Smooth muscle cell (in vitro differentiated cells): ENCODE measurements at regions not wholly inside any gene's neighbourhood (a gene's known extent, or its start where the extent isn't known, plus 50 kb on each side); places are given as distances from the start of the nearest gene placed in this dataset.

ENCODE experiments used
- DNase-seq: peaks from one replicate; lab custom pipeline; 2025; ENCODE audit not compliant: unreplicated experiment; lab: John Stamatoyannopoulos, UW
- H2AFZ ChIP-seq: fragments of 200-600 bp; sonication (generic); 2 replicates; pipeline ENCODE4 v1.6.0; 2016; ENCODE audit warnings: antibody characterized with exemption, low read depth, mild to moderate bottlenecking
- H3F3A ChIP-seq: fragments of 200-600 bp; sonication (generic); 2 replicates; pipeline ENCODE4 v1.6.0; 2017; ENCODE audit warnings: antibody characterized with exemption, low read depth
- H3K27ac ChIP-seq: fragments of 200-600 bp; sonication (generic); 2 replicates; pipeline ENCODE4 v1.5.1; 2016; ENCODE audit warnings: low read depth, mild to moderate bottlenecking
- H3K27me3 ChIP-seq: fragments of 200-600 bp; sonication (generic); 2 replicates; pipeline ENCODE4 v1.6.1; 2016; ENCODE audit warnings: low read depth, mild to moderate bottlenecking
- H3K36me3 ChIP-seq: fragments of 200-600 bp; sonication (generic); 2 replicates; pipeline ENCODE4 v1.5.1; 2016; ENCODE audit warnings: low read depth
- H3K4me1 ChIP-seq: fragments of 200-600 bp; sonication (generic); 2 replicates; pipeline ENCODE4 v1.5.1; 2016; ENCODE audit warnings: low read depth
- H3K4me2 ChIP-seq: fragments of 200-600 bp; sonication (generic); 2 replicates; pipeline ENCODE4 v1.6.0; 2016; ENCODE audit warnings: mild to moderate bottlenecking
- H3K4me3 ChIP-seq: fragments of 200-600 bp; sonication (generic); 2 replicates; pipeline ENCODE4 v1.5.1; 2016; ENCODE audit warnings: mild to moderate bottlenecking
- H3K79me2 ChIP-seq: fragments of 200-600 bp; sonication (generic); 2 replicates; pipeline ENCODE4 v1.6.0; 2016; ENCODE audit warnings: low read depth, mild to moderate bottlenecking
- H3K9ac ChIP-seq: fragments of 200-600 bp; sonication (generic); 2 replicates; pipeline ENCODE4 v1.6.0; 2016; ENCODE audit warnings: low read depth
- H3K9me3 ChIP-seq: fragments of 200-600 bp; sonication (generic); replicated peaks from 2 replicates; pipeline ENCODE4 v1.5.1; 2016; ENCODE audit warnings: low read depth
- H4K20me1 ChIP-seq: fragments of 200-600 bp; sonication (generic); 2 replicates; pipeline ENCODE4 v1.6.0; 2016; ENCODE audit warnings: low read depth
- WGBS: methylation state at CpG from one replicate; pipeline ENCODE4 v1.1.7; 2016; ENCODE audit warnings: low lambda C conversion rate; 5-methylcytosine and 5-hydroxymethylcytosine counted together
- TF ChIP-seq, protein P1 (sequence below): fragments of 200-600 bp; sonication (generic); IDR thresholded peaks from 2 replicates; pipeline ENCODE4 v1.5.1; 2017; ENCODE audit warnings: borderline replicate concordance, mild to moderate bottlenecking, antibody characterized with exemption; ENCODE audit not compliant: insufficient read depth, poor library complexity, severe bottlenecking

DNA sequence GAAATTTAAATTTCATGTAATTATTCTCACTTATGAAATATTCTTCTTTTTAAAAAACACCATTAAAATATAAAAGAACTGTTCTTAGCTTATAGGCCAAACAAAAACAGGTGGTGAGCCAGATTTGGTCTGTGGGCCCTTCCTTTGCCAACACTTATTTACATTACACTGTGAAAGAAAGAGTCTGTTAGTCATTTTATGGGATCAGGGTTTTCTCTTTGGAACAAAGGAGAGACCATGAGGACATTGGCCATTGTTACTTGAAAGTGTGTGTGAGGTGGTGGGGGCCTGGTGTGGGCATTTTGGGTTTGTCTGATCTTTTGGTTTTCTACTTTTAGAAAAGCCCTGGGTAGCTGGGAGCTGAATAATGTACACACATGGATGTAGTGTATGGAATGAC, 62.7 kb downstream of the TTC6 start:
- Histone ChIP-seq H3K9me3 (peaks cover 4% of the 10 kb centered on the region), H3K4me2 (no peak overlapping the region), H3K27ac (no peak overlapping the region), H3K79me2 (no peaks in the 10 kb centered on the region), H3K36me3 (no peaks in the 10 kb centered on the region), H4K20me1 (no peaks in the 10 kb centered on the region), H3K9ac (no peak overlapping the region), H3K27me3 (no peaks in the 10 kb centered on the region), H3K4me3 (no peak overlapping the region), H3F3A (no peaks in the 10 kb centered on the region), H2AFZ (no peak overlapping the region), H3K4me1 (no peaks in the 10 kb centered on the region)
- TF ChIP-seq, protein P1, sequence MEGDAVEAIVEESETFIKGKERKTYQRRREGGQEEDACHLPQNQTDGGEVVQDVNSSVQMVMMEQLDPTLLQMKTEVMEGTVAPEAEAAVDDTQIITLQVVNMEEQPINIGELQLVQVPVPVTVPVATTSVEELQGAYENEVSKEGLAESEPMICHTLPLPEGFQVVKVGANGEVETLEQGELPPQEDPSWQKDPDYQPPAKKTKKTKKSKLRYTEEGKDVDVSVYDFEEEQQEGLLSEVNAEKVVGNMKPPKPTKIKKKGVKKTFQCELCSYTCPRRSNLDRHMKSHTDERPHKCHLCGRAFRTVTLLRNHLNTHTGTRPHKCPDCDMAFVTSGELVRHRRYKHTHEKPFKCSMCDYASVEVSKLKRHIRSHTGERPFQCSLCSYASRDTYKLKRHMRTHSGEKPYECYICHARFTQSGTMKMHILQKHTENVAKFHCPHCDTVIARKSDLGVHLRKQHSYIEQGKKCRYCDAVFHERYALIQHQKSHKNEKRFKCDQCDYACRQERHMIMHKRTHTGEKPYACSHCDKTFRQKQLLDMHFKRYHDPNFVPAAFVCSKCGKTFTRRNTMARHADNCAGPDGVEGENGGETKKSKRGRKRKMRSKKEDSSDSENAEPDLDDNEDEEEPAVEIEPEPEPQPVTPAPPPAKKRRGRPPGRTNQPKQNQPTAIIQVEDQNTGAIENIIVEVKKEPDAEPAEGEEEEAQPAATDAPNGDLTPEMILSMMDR: no peak
- no peak for DNase-seq

DNA sequence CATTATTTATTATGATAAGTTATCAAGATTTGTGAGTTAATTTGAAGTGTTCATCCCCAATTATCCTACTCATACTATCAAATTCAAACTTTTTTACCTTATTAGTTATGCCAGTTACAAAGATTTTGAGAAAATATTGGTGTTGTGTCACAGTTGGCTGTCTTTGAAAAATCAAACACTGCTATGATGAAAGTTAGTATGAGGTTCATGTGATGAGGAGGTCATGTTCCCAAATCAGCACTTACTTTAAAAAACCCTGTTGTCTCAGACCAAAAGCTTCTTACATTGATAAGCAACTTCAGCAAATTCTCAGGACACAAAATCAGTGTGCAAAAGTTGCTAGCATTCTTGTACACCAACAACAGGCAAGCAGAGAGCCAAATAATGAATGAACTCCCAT, 68.1 kb downstream of the TTC6 start:
- Histone ChIP-seq H2AFZ (no peak overlapping the region), H3K27ac (no peak overlapping the region), H3K27me3 (no peaks in the 10 kb centered on the region), H3K36me3 (no peaks in the 10 kb centered on the region), H4K20me1 (no peaks in the 10 kb centered on the region), H3F3A (no peaks in the 10 kb centered on the region), H3K4me2 (no peak overlapping the region), H3K9me3 (peaks cover 4% of the 10 kb centered on the region), H3K4me1 (no peaks in the 10 kb centered on the region), H3K9ac (no peak overlapping the region), H3K79me2 (no peaks in the 10 kb centered on the region), H3K4me3 (no peak overlapping the region)
- TF ChIP-seq, protein P1: no peak
- no peak for DNase-seq

DNA sequence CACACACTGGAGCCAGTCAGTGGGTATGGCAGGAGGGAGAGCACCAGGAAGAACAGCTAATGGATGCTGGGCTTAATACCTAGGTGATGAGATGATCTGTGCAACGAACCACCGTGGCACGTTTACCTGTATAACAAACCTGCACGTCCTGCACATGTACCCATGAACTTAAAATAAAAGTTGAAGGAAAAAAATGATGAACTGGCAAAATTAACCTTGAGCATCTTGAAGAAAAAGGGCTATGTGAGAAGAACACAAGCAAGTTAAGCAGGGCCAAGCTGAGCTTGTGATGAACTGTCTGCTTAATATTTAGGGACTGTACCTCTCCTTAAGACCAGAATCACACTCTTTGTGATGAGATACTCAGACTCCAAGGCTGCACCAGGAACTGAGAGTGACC, 70.0 kb downstream of the TTC6 start:
- no peak overlapping the region for H3K9ac ChIP-seq
- H3K4me1 ChIP-seq: no peaks in the 10 kb centered on the region
- no peaks in the 10 kb centered on the region for H4K20me1 ChIP-seq
- no peak overlapping the region for H3K4me2 ChIP-seq
- DNase-seq: no peak
- 89% methylated on average over 4 of the region's 4 CpGs for WGBS
- TF ChIP-seq, protein P1: no peak
- H3K79me2 ChIP-seq: no peaks in the 10 kb centered on the region
- H3K27ac ChIP-seq: no peak overlapping the region
- no peaks in the 10 kb centered on the region for H3F3A ChIP-seq
- no peaks in the 10 kb centered on the region for H3K27me3 ChIP-seq
- H2AFZ ChIP-seq: no peak overlapping the region
- H3K4me3 ChIP-seq: no peak overlapping the region
- peaks cover 4% of the 10 kb centered on the region for H3K9me3 ChIP-seq
- no peaks in the 10 kb centered on the region for H3K36me3 ChIP-seq

DNA sequence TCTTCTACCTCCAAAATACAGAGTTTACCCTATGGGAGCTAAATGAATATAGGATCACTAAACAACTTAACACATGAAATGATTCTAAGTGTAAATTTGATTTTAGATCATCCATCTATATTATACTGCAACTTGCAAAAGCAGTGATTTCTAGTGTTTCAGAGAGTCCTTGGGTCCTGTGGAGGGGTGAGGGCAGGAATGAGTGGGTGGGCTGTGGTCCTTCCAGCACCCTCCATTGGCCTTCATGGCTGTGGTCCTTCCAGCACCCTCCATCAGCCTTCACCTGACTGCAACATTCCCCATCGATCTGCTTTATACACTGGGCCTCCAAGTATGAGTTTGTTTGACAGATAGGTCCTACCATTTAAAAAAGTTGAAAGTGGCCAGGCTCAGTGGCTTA, 70.5 kb downstream of the TTC6 start:
- Histone ChIP-seq H2AFZ (no peak overlapping the region), H3K9me3 (peaks cover 4% of the 10 kb centered on the region), H3K36me3 (no peaks in the 10 kb centered on the region), H3K27ac (no peak overlapping the region), H3K4me1 (no peaks in the 10 kb centered on the region), H3F3A (no peaks in the 10 kb centered on the region), H4K20me1 (no peaks in the 10 kb centered on the region), H3K27me3 (no peaks in the 10 kb centered on the region), H3K9ac (no peak overlapping the region), H3K4me3 (no peak overlapping the region), H3K4me2 (no peak overlapping the region), H3K79me2 (no peaks in the 10 kb centered on the region)
- WGBS: 95% methylated on average over 1 of the region's 1 CpG
- TF ChIP-seq, protein P1: no peak
- DNase-seq: no peak
